Activated CD8-positive, alpha-beta memory T cell treated with anti-CD3 and anti-CD28 coated beads for 48 hours (primary cell): ENCODE measurements at regions not wholly inside any gene's neighbourhood (a gene's known extent, or its start where the extent isn't known, plus 50 kb on each side); places are given as distances from the start of the nearest gene placed in this dataset.
"Not testable (repeated sequence)": the region's sequence is repeated elsewhere in the genome, so short reads cannot be mapped to it uniquely, and the experiment has no call there.

ENCODE experiments used
- DNase-seq, 3 experiments: peaks; one replicate each; pipeline ENCODE4 v3.0.0-alpha.2; 2020; ENCODE audit warnings: low read depth in 2 of 3, low spot score in 2 of 3

DNA sequence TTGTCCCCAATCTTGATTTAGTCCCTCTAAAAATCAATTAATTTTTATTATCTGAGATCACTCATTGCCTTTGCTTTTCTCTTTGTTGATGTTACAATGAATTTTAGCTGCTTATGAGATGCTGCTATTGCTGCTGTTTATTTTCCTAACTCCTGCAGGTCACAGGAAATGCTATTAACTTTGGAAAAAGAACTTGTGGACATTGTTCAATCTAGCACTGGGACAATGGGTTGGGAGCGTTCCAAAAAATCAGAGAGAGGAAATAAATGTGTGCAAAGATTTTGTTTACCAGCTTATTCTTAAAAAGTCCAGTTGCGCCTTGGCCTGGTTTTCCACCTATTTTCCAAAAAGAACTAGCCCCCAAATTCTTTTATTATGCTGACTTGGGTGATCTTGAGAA lies 268.3 kb downstream of the PTH2R start:
- DNase-seq = no peak

DNA sequence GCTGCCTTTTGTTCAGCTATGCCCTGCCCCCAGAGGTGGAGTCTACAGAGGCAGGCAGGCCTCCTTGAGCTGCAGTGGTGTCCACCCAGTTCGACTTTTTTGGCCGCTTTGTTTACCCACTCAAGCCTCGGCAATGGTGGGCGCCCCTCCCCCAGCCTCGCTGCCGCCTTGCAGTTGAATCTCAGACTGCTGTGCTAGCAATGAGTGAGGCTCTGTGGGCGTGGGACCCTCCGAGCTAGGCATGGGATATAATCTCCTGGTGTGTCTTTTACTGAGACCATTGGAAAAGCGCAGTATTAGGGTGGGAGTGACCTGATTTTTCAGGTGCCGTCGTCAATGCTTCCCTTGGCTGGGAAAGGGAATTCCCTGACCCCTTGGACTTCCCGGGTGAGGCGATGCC lies 279.3 kb downstream of the PTH2R start:
- DNase-seq = not testable (repeated sequence)

DNA sequence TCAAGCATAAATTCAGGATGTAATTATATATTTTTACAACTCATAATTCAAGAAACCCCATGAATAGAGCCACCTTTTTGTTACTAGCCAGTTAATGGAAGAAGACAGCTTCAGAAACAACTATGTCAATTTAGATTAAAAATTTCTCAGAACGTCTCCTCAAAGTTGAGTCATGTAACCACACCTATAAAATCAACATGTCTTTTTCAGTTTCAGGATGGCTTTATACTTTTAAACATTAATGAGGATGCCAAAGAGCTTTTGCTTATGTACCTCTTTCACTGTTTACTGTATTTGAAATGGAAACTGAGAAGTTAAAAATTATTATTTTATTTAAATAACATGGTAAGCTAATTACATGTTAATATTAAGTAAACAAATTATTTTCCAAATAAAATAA lies 280.1 kb downstream of the PTH2R start:
- no peak for DNase-seq

DNA sequence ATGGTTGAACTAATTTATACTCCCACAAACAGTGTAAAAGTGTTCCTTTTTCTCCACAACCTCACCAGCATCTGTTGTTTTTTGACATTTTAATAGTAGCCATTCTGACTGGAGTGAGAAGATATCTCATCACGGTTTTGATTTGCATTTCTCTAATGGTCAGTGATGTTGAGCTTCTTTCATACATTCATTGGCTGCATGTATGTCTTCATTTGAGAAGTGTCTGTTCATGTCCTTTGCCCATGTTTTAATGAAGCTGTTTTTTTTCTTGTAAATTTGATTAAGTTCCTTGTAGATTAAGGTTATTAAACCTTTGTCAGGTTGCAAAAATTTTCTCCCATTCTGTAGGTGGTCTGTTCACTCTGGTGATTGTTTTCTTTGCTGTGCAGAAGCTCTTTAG lies 281.1 kb downstream of the PTH2R start:
- not testable (repeated sequence) for DNase-seq

DNA sequence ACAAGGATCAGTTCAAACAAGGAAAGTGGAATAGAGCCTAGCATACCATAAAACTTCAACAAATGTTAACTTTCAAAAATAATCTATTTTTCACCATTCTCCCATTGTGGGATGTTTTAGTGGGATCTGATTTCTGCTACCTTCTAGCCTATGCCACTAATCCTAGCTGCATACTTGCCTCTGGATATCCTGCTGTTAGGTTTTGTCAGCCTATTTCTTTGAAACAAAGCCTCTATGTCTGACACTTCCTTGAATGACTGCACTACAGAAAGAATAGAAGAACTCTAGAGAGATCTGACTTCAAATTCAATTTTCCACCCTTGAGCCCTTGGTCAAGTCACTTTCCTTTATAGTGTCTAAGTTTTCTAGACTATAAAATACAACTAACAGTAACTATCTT lies 291.5 kb downstream of the PTH2R start:
- DNase-seq = no peak

DNA sequence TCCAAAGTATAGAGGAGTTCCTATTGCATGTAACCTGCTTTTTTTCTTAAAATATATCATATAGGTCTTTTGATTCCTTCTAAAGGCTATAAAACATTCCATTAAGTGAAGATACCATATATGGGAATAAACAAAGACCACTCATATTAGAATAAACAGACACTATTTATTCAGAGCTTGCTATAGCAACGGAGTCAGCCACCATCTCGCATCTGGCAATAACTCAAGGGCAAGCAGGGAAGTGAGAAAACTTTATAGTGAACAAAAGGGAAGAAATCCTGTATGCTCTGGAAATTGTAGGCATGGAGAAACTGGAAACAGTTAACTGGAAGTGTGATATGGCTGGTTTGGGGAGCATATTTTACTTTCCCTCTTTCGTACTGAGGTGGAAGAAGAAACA lies 301.9 kb downstream of the PTH2R start:
- DNase-seq = no peak

DNA sequence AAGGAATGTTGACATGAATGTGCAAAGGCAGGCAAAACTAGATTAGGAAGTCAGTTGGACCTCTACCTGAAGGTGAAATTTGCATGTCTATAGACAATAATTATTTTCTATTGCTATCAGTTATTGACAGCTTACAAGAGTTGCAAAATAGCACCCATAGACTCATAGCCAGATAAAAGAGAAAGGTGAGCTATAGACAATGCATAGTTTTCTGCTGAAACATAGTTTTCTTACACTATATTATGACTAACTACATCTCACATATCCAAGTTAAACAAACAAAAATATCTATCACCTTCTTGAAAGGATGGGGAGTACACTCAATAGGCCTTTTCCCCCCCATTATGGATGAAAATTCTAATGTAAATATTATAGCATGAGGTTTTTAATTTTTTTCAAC lies 305.0 kb downstream of the PTH2R start:
- DNase-seq = no peak

DNA sequence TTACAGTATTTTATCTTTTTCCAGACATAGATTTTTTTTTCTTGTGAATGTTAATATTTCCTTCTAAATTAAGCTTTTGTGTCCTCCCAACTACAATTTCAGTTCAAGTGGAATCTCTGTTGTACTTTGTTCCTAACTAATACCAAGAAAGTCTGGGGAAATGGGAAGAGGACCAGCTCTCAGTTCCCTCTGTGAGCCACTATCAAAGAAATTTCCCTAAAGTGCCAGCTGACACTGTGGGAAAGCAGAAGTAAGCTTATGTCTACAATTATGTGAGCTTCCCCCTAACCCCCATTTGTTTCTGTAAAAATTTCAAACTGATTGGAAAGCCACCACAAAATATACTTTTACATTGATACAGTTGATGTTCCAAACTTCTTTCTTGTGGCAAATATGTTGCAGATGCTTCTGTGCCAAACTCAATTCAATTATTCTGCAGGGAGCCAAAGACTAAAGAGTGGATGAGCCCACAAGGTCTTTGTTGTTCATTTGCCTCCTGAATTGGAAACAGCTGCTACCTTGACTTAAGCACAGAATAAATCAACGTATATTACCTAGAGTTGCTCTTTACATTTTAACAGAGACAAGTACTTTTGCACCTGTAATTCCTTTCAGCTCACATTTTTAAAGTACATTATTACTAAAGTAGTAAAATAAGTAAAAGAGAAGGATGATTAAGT lies 306.6 kb downstream of the PTH2R start:
- DNase-seq = no peak

DNA sequence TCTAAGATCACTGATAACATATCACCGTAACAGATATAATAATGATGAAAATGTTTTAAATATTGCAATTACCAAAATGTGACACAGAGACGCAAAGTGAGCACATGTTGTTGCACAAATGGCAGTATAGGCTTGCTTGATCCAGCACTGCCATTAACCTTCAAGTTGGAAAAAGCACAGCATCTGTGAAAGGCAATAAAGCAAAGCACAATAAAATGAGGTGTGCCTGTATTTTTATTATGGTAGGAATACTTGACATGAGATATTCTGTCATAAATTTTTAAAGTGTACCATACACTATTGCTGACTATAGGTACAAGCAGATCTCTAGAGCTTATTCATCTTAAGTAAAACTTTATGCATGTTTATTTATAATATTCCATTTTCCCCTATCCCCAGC lies 312.2 kb downstream of the PTH2R start:
- DNase-seq = no peak

DNA sequence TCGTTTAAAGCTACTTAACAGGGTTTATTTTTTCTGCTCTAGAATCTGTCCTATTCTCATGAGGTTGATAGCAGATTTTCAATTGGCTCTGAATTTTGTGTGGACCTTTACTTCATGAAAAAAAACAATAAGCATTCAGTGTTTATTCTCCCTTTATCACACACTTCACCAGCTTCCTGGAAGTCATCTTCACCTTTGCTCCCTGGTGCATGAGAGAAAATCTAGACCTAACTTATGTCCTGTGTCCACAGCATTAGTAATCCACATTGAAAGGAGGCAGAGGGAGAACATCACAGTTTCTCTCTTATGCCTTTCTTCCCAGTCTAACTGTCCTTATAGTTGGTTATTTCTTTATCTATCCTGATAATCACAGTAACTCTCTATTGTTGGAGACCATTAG lies 316.1 kb downstream of the PTH2R start:
- DNase-seq = no peak

DNA sequence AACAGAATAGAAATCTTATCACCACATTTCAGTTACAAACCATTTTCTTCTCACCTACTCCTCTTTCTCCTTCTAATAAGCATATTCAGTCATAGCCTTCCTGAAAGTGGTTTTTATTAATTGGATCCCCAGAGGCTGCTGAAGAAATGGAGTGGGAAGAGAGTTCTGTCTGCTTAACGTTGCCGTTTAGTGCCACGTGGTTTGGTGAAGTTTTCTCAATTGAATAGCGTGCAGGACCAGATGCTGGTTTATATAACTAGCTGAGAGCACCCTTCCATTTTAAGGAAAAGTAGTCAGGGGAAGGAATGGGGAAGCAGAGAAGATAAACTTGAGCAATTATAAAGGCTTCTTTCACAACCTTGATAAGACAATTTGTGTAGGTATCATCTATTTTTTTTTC lies 318.7 kb downstream of the PTH2R start:
- DNase-seq = no peak

DNA sequence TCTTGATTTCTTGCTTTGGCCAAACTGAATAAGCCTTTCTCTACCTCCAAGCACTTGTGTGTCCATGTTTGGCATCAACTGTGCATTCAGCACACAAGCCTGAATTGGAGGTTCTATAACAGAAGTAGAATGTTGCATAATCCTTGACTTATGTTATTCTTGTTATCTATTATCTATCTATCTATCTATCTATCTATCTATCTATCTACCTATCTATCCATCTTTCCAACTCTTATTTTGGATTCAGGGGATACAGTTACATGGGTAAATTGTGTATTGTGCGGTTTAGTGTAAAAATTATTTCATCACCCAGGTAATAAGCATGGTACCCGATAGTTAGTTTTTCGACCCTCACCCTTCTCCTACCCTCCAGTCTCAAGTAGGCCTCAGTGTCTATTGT lies 319.6 kb downstream of the PTH2R start:
- DNase-seq = no peak

DNA sequence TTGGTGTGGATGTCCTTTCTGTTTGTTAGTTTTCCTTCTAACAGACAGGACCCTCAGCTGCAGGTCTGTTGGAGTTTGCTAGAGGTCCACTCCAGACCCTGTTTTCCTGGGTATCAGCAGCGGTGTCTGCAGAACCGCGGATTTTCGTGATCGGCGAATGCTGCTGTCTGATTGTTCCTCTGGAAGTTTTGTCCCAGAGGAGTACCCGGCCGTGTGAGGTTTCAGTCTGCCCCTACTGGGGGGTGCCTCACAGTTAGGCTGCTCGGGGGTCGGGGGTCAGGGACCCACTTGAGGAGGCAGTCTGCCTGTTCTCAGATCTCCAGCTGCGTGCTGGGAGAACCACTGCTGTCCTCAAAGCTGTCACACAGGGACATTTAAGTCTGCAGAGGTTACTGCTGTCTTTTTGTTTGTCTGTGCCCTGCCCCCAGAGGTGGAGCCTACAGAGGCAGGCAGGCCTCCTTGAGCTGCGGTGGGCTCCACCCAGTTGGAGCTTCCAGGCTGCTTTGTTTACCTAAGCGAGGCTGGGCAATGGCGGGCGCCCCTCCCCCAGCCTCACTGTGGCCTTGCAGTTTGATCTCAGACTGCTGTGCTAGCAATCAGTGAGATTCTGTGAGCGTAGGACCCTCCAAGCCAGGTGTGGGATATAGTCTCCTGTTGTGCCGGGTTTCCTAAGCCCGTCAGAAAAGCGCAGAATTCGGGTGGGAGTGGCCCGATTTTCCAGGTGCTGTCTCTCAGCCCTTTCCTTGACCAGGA lies 345.2 kb downstream of the PTH2R start:
- DNase-seq = not testable (repeated sequence)

DNA sequence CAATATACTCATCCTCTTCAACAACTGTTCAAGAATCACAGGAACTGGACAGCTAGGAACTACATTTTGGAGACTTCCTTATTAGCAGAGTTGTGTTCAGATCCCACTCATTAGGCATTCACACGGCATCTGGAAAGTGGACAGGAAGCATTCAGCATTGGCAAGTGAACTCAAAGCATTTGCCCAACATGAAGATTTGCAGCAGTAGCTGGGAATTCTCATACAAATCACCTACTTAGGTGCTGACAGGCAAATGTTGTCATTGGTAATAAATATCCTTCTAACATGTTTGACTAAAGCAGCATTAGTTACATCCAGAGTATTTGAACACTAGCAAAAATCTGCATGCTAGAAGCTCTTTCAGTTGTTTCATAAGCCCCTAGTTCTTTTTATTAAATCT lies 350.8 kb downstream of the PTH2R start:
- no peak for DNase-seq

DNA sequence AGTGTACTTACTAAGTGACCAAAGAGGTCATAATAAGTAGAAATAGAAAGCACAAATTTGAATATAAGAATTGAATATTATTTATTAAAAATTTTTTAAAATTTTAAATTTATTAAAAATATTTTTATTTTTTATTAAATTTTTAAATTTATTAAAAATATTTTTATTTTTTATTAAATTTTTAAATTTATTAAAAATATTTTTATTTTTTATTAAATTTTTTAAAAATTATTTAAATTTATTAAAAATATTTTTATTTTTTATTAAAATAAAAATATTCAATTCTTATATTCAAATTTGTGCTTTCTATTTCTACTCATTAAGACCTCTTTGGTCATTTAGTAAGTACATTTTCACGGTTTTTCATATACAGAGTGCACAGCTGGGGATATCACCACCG lies 366.5 kb downstream of the PTH2R start:
- DNase-seq = not testable (repeated sequence)

DNA sequence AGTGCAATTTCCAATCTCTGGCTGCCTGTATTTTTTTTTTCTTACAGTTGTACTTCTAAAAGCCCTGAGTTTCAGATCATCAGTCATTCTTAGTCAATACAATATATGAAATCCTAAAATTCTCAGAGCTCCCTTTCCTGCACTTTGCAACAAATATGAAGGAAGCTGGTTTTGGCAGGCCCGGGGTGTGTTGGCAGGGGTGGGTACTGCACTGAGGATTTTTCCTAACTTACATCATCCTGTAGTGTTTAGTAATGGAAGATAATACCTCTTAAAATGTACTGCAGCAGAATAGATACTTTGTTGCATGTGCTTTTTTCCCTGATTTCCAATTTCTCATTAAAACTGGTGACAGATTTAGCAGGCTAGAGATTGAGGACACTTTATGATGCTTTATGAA lies 374.6 kb downstream of the PTH2R start:
- DNase-seq = no peak

DNA sequence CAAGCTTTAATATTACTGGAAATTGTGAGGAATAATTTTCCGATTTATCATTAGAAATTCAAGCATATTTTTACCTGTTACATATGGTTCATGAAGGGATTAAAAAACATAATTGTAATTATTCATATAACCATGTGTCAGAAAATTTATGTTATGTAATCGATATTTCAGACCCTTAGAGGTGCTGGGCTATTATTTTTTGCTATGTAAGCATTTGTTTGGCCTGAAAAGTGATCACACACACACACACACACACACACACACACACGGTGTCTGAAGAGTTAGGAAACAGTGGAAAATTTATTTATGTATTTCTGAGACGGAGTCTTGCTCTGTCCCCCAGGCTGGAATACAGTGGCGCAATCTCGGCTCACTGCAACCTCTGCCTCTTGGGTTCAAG lies 375.5 kb downstream of the PTH2R start:
- no peak for DNase-seq

DNA sequence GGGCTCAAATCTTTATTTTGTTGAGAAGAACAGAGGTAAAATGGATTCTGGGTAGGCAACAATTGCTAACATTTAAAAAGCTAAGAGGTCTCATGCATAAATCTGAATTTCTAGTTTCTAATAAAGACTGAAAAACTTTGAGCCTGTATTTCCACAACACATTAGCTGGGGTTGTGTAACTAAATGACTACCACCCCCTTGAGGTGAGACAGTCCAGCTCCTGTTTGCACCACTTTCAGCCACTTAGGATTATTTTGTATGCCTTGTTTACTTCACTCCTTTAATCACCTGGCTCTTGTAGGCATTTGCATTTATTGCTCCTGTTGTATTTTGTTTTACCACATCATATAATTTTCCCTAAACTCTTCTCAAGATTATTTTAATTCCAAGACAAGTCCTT lies 376.6 kb downstream of the PTH2R start:
- no peak for DNase-seq

DNA sequence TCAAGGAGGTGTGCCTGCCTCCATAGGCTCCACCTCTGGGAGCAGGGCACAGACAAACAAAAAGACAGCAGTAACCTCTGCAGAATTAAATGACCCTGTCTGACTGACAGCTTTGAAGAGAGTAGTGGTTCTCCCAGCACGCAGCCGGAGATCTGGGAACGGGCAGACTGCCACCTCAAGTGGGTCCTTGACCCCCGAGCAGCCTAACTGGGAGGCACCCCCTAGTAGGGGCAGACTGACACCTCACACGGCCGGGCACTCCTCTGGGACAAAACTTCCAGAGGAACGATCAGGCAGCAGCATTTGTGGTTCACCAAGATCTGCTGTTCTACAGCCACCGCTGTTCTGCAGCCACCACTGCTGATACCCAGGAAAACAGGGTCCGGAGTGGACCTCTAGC lies 378.2 kb downstream of the PTH2R start:
- not testable (repeated sequence) for DNase-seq

DNA sequence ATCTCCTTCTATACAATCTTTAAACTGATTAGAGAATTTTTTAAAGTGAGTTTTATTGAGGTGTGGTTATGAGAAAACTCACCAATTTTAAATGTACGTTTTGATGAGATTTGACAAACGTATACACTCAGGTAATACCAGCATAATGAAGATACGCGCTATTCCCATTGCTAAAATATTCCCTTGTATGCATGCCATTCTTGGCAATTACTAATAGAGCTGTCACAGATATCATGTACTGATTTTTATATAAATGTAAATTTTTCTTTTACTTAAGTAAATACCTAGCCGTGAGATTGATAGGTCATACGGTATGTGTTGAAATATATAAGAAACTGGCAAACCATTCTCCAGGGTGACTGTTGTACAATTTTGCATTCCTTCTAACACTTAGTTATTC lies 384.7 kb downstream of the PTH2R start:
- DNase-seq = no peak

DNA sequence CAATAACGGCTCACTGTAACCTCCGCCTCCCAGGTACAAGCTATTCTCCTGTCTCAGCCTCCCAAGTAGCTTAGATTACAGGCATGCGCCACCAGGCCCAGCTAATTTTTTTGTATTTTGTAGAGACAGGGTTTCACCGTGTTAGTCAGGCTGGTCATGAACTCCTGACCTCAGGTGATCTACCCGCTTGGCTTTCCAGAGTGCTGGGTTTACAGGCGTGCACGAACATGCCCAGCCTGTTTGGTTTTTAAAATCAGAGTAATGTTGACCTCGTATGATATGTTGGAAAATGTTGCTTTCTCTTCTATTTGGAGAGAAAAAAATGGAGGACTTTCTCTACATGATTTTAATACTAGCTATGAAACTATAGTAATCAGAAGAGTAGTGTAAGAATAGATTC lies 386.2 kb downstream of the PTH2R start:
- DNase-seq = no peak

DNA sequence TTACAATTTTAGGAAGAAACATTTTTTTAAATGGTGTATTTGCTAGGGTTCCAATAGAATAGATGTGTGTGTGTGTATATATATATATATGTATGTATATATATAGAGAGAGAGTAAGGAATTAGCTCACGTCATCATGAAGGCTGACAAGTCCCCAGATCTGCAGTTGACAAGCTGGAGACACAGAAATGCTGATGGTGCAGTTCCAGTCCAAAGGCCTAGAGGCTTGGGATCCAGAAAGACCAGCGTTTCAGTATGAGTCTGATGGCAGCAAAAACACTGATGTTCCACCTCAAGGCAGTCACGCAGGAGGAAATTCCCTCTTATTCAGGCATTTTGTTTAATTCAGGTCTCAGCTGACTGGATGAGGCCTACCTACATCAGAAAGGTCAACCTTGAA lies 386.8 kb downstream of the PTH2R start:
- no peak for DNase-seq
